GM18511 (cell line): ENCODE measurements at regions not wholly inside any gene's neighbourhood (a gene's known extent, or its start where the extent isn't known, plus 50 kb on each side); places are given as distances from the start of the nearest gene placed in this dataset.

Source experiments
- ATAC-seq: cut with Tn5 transposase; IDR thresholded peaks from one replicate; pipeline ENCODE4 v1.9.1; 2021; ENCODE audit warnings: mild to moderate bottlenecking, moderate library complexity; ENCODE audit not compliant: unreplicated experiment

DNA sequence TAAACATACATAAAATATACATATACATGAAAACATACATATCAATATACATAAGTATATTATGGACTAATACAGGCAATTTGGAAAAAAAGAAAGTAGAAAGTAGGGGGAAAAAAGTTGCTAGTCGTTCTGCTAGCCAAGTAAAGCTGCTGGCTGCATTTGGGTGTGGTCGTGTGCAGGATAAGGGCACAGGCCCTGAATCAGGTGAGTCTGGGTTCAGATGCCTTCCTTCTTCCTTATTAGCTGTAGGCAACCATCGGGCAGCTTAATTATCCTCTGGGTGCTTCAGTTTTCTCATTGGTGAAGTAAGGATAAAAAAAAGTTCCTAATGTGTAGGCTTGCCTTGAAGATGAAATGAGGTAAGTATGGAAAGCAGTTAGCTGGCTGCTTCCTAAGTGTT lies 59.2 kb upstream of the SPRY4 start:
- no peak for ATAC-seq

DNA sequence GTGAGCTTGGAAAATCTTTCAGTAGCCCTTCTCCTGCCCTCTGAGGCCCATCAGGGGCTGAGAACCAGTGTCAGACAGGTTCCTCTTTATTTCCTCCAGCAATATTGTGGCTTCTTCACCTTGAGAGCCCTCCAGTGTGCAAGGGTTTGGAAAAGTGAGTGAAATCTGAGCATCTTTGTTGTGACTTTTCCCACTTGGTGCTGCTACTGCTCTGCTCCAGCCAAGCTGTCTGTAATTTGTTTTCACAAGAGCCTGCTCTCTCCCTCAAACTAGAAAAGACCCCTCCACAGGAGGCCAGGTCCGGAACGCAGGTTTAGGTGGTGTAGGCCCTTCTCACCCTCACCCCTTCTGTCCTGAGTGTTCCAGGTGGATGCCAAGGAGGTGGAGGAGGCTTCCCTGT lies 57.4 kb upstream of the SPRY4 start:
- ATAC-seq, result no peak

DNA sequence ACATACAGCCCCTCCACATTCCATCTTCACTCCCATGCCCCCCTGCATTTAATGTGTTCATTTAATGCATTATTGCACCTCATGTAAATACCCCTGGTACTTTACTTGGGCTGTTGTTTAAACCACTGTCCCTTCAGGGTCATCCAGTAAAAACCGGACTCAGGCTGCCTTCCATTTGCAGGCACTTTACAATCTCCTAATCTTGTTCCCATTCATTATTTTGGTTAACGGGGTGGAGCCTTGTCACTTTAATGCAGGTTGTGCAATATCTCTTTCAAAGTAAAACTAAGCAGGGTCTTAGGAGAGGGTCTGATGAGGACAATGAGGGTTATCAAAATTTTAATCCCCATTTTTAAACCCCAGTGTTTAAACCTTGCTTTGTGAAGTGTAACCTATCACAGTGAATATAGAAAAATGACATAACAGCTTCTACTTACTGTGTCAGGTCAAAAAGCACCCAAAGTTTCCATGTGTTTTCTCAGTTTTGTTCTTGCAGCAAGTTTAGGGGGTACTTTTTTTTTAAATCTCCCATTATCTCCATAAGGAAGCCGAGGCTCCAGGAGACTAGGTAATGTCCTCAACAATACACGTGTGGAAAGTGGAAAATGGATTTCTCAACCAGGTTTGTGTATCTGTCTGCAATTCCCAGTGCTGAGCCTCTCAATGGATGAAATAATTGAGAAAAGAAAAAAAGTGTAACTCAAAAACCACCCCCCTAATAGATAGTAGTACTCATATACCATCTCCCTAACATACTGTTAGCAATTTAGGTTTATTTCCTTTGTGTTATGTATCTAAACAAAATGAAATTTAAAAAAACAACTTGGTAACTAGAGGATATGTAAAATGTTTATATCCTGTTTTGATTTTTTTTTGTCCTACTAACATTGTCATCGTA lies 54.2 kb upstream of the SPRY4 start:
- no peak for ATAC-seq

DNA sequence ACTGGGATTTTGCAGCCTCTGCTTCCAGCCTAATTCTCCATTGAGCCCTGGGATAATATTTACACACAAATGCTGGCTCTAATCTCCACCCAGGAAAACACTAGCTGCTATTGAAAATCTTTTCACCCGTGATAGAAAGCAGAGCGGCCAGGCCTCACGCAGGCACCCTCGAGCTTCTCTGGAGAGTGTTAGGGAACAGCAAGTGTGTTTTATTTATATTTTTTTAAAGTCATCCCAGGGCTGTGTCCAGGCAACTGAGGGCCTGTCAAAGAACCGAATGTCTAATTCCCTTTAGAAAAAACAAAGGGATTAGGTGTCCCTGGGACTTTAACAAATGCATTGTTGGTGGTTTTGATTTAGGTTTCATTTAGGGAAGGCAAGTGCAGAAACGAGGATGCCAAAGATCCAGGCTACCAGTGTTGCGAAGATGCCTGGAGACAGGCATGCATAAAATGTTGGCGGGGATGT lies 51.2 kb upstream of the SPRY4 start:
- ATAC-seq, result no peak
